AG09319 (cell line): ENCODE measurements at regions not wholly inside any gene's neighbourhood (a gene's known extent, or its start where the extent isn't known, plus 50 kb on each side); places are given as distances from the start of the nearest gene placed in this dataset.

ENCODE experiments used
- DNase-seq: peaks from one replicate; pipeline ENCODE4 v3.0.0-alpha.2; 2010; ENCODE audit warnings: low read depth; ENCODE audit errors: extremely low read depth
- TF ChIP-seq, protein P1 (sequence below): IDR thresholded peaks from 2 replicates; pipeline ENCODE4 v1.5.1; 2011; ENCODE audit warnings: low read depth, mild to moderate bottlenecking, inconsistent platforms, low read length, moderate library complexity

DNA sequence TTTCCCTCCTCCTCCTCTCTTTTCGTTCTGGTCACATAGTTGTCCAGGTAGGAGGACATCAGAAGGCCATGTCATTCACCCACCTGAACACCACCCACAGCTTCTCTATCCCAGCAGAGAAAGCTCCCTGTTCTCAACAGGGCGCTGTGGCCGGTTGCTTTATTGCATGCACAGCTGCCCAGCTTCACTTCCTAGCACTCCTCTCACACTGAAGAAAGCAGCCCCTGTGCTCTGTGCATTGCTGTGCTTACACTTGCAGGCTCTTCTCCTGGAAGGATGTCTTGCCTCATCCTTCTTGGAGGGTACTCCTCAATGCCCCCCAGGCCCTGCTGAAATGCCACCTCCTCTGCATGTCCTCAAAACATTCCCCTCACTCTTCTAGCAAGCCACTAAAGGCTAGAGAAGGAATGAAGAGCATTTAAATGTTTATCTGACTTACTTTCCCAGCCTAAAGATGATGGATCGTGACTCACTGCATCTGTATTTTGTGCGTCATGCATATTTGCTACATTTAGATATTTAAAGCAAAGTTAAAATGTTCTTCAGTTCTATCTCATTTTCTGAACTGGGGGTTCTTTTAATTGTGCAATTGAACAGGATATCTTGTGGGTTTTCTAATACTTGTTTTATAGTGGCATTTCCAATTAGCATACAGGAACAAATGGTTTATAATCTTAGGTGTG, 186.4 kb upstream of the PUDP start:
- peak; percentile 24 for DNase-seq
- TF ChIP-seq, protein P1, sequence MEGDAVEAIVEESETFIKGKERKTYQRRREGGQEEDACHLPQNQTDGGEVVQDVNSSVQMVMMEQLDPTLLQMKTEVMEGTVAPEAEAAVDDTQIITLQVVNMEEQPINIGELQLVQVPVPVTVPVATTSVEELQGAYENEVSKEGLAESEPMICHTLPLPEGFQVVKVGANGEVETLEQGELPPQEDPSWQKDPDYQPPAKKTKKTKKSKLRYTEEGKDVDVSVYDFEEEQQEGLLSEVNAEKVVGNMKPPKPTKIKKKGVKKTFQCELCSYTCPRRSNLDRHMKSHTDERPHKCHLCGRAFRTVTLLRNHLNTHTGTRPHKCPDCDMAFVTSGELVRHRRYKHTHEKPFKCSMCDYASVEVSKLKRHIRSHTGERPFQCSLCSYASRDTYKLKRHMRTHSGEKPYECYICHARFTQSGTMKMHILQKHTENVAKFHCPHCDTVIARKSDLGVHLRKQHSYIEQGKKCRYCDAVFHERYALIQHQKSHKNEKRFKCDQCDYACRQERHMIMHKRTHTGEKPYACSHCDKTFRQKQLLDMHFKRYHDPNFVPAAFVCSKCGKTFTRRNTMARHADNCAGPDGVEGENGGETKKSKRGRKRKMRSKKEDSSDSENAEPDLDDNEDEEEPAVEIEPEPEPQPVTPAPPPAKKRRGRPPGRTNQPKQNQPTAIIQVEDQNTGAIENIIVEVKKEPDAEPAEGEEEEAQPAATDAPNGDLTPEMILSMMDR: no peak

DNA sequence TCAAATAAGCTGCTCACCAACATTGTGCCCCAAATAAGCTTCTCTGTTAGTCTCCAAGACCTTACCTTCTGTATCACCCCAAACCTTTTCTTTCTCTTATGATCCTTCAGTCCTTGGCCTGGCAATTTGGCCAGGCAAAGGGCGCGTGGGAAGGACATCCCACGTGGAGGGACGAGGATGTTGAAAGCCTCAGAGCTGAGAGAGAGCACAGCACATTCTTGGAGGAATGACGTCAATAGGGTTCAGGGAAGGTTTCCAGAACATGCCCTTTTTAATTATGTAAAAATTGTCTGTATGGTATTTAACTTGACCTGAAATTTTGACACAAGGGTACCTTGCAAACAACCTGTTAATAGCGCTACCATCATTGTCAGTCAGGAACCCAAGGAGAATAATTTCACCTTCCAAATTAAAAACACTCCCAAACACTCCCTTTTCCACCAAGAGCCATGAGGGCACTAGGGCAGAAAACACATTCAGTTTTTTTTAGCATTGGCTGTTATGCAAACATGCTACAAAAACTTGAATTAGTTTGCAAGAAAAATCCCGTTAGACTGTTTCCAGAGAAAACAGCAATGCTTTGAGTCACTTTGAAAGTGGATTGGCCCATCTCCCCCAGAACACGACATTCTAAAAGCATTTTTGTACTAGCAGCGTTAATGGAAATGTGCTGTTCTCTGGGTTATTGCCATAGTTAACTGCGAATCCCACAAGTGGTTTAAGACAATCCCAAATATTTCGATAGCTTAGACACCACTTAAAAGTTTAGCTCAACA, 183.2 kb upstream of the PUDP start:
- peak; percentile 63 for DNase-seq
- TF ChIP-seq, protein P1: no peak

DNA sequence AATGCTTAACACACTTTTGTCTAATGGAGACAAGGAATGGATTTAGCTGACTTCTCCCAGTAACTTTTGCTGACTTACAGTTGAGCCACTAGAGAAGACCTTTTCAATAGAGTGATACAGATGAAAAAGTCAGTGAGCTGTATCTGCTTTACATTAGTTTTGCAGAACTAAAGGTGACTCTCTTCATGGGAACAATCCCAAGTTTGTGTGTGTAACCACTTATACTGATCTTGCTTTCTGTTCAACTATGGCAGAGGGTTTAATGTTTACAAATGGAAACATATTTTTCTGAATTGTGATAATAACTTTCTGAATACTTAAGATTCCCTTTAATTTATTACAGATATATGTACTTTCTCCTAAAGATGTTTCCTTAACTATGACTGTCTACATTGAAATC, 182.6 kb upstream of the PUDP start:
- TF ChIP-seq, protein P1: no peak
- no peak for DNase-seq

DNA sequence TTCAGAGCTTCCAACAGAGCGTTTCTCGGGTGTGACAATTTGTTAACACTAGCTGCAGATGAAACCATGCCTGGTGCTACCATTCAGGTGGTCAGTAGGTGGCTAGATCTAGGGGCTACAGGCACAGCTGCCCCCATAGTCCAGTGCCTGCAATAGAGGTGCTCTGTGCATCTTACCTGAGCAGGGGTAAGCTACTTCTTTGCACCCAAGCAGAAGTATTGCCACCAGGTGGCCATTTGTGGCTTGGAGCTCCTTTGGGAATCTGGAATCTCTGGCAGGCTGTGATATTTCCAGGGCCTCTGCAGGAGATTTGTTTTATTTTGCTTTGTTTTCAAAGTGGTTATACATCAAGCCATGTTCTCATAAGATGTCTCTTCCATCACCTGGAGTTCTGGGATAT, 170.7 kb upstream of the PUDP start:
- TF ChIP-seq, protein P1: no peak; the same call in 1 of the 2 replicates
- DNase-seq: no peak

DNA sequence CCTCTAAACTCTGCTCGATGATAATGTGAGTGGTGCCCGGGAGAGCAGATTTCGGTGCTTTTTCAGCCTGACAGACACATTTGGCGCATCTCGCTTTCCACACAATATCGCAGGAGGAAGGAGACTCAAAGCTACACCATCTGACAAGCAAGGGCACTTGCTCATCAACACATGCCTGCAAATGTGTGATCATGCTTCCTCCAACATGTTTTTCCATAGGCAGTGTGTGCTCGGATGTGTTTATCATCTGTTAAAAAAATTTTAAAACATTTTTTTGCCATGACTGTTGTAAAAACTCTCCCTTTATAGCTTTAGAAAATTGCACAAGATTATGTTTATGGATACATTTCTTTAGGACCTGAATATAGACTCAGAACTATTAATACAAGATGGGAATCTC, 170.3 kb upstream of the PUDP start:
- no peak for DNase-seq
- TF ChIP-seq, protein P1: no peak

DNA sequence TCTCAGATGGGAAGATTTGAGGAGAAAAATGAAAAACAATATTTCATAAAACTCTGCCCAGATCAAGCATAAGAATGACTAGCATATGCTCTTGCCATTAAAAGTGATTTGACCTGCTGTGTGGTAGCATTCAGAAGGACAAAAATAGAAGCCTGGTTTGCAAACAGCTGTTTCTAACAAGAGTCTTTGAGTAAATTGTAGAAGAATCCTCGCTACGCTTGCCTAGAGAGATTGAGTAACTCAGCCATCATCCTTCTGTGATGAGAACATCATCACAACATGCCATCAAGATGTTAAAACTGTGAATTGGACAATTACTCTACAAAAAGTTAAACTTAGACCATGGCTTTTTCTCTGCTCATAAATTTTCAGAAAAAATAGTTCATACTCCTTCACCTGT, 168.9 kb upstream of the PUDP start:
- peak; percentile 24 for DNase-seq
- TF ChIP-seq, protein P1: no peak

DNA sequence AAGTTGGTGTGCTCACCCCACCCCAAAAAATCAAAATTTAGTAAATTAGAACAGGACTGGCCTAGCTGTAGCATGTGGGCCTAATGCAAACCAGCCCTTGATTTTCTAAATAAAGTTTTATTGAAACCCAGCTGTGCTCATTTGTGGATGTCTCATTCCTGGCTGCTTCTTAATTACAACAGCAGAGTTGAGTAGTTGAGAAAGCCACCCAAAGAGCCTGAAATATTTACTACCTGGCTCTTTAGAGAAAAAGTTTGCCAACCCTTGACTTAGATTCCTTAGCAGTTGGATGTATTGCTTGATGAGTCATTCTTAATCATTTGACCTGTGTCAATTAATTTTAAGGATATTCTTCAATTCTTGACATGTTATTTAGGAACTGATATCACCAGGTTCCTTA, 168.3 kb upstream of the PUDP start:
- DNase-seq: no peak
- TF ChIP-seq, protein P1: no peak
